ENCODE measurements at regions not wholly inside any gene's neighbourhood (a gene's known extent, or its start where the extent isn't known, plus 50 kb on each side); places are given as distances from the start of the nearest gene placed in this dataset.

- TF ChIP-seq ASH2L (IDR thresholded peaks at IDR 0.05; ENCODE audit: low read length) (no peak), KDM1A (IDR thresholded peaks at IDR 0.05; ENCODE audit: borderline replicate concordance, low read length) (no peak), POLR2A (IDR thresholded peaks at IDR 0.05; ENCODE audit: control extremely low read depth in 1 of 2, low read depth in 2 of 2, low read length in 2 of 2) (no peak), YY1 (IDR thresholded peaks at IDR 0.05; ENCODE audit: low read depth, low read length) (no peak), CEBPB (IDR thresholded peaks at IDR 0.05; ENCODE audit: low read depth, low read length) (no peak), TAF1 (IDR thresholded peaks at IDR 0.05; ENCODE audit: low read depth, low read length) (no peak), TAF7 (optimal IDR thresholded peaks at IDR 0.05; ENCODE audit: borderline replicate concordance, low read depth, low read length) (no peak), SP2 (IDR thresholded peaks at IDR 0.05; ENCODE audit: low read length) (no peak), EP300 (IDR thresholded peaks at IDR 0.05; ENCODE audit: borderline replicate concordance in 1 of 2, low read depth in 2 of 2, low read length in 2 of 2) (no peak), TBP (IDR thresholded peaks at IDR 0.05; ENCODE audit: low read depth, low read length) (no peak), POLR2AphosphoS5 (IDR thresholded peaks at IDR 0.05; ENCODE audit: low read depth, low read length) (no peak), JUND (IDR thresholded peaks at IDR 0.05; ENCODE audit: low read length) (no peak)
- TF ChIP-seq, protein P1, sequence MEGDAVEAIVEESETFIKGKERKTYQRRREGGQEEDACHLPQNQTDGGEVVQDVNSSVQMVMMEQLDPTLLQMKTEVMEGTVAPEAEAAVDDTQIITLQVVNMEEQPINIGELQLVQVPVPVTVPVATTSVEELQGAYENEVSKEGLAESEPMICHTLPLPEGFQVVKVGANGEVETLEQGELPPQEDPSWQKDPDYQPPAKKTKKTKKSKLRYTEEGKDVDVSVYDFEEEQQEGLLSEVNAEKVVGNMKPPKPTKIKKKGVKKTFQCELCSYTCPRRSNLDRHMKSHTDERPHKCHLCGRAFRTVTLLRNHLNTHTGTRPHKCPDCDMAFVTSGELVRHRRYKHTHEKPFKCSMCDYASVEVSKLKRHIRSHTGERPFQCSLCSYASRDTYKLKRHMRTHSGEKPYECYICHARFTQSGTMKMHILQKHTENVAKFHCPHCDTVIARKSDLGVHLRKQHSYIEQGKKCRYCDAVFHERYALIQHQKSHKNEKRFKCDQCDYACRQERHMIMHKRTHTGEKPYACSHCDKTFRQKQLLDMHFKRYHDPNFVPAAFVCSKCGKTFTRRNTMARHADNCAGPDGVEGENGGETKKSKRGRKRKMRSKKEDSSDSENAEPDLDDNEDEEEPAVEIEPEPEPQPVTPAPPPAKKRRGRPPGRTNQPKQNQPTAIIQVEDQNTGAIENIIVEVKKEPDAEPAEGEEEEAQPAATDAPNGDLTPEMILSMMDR (IDR thresholded peaks at IDR 0.05; ENCODE audit: control extremely low read depth in 1 of 3, insufficient read depth in 1 of 3, low read depth in 1 of 3, low read length in 3 of 3): no peak
Measured at GRCh38 chr2:164032995-164033394, 297.2 kb upstream of the FIGN start.

All from H1 (cell line).